A549 (cell line): ENCODE measurements at regions not wholly inside any gene's neighbourhood (a gene's known extent, or its start where the extent isn't known, plus 50 kb on each side); places are given as distances from the start of the nearest gene placed in this dataset.
A peak's percentile ranks its signal among the peaks of the same experiment; 100 is the strongest.

ENCODE experiments used
- CHD2 ChIP-seq: fragments of 150-350 bp; IDR thresholded peaks from 2 replicates; pipeline ENCODE4 v1.6.1; 2014; ENCODE audit warnings: low read length; ENCODE audit not compliant: partially characterized antibody
- CTCF ChIP-seq: fragments of >200 bp; sonication (Bioruptor Twin); formaldehyde crosslinking; IDR thresholded peaks from 3 replicates; pipeline ENCODE4 v1.5.1; 2016
- MAFK ChIP-seq: fragments of 450-650 bp; IDR thresholded peaks from 2 replicates; pipeline ENCODE4 v1.6.1; 2014; ENCODE audit not compliant: partially characterized antibody
- MAZ ChIP-seq: fragments of 150-350 bp; IDR thresholded peaks from 2 replicates; pipeline ENCODE4 v1.6.1; 2014; ENCODE audit warnings: antibody characterized with exemption, low read depth, low read length, borderline replicate concordance
- ZFP36 ChIP-seq: fragments of 450-650 bp; IDR thresholded peaks from 2 replicates; pipeline ENCODE4 v1.6.1; 2014; ENCODE audit warnings: borderline replicate concordance; ENCODE audit not compliant: partially characterized antibody
- TF ChIP-seq, protein P1 (sequence below): fragments of 450-650 bp; IDR thresholded peaks from 2 replicates; pipeline ENCODE4 v1.6.1; 2014; ENCODE audit warnings: antibody characterized with exemption
- TF ChIP-seq, protein P2 (sequence below): IDR thresholded peaks from 2 replicates; pipeline ENCODE4 v1.6.1; 2012

- TF ChIP-seq ZFP36 (no peak), CHD2 (no peak), CTCF (no peak), MAZ (no peak), MAFK (no peak)
- TF ChIP-seq, protein P1, sequence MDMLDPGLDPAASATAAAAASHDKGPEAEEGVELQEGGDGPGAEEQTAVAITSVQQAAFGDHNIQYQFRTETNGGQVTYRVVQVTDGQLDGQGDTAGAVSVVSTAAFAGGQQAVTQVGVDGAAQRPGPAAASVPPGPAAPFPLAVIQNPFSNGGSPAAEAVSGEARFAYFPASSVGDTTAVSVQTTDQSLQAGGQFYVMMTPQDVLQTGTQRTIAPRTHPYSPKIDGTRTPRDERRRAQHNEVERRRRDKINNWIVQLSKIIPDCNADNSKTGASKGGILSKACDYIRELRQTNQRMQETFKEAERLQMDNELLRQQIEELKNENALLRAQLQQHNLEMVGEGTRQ, result peak; percentile 72; the same call in 1 of the 2 replicates
- TF ChIP-seq, protein P2, sequence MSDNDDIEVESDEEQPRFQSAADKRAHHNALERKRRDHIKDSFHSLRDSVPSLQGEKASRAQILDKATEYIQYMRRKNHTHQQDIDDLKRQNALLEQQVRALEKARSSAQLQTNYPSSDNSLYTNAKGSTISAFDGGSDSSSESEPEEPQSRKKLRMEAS, result no peak
Measured at GRCh38 chr2:239893236-239893515, 132.0 kb downstream of the NDUFA10 start.
